ENCODE measurements at regions not wholly inside any gene's neighbourhood (a gene's known extent, or its start where the extent isn't known, plus 50 kb on each side); places are given as distances from the start of the nearest gene placed in this dataset.

- POLR2A ChIA-PET (ENCODE audit: low non-redundant PET): no interaction called here
- Histone ChIP-seq H3K4me3 (ENCODE audit: low read depth, low read length, poor library complexity, severe bottlenecking) (no peak overlapping the region), H3K27ac (ENCODE audit: low read depth, low read length, poor library complexity, severe bottlenecking) (no peak overlapping the region), H3K4me1 (ENCODE audit: insufficient read depth, low read length, poor library complexity, severe bottlenecking) (no peaks in the 10 kb centered on the region), H3K9me3 (ENCODE audit: low read depth, low read length, poor library complexity, severe bottlenecking) (no peaks in the 10 kb centered on the region), H3K36me3 (ENCODE audit: insufficient read depth, low read length, poor library complexity, severe bottlenecking) (no peaks in the 10 kb centered on the region), H3K27me3 (replicated peaks; ENCODE audit: insufficient read depth, low read depth, low read length, poor library complexity) (peaks cover 71% of the 10 kb centered on the region)
- no peak for DNase-seq (ENCODE audit: low spot score)
- CTCF ChIA-PET: no interaction called here
- BruUV-seq (replicated peaks): no TSS peak
- intact Hi-C loops (cut with micrococcal nuclease; ENCODE audit: unreplicated experiment): loop anchor here (10.0 kb wide), 1 partner anchor 1487 kb away; no protein-coding TSS in a partner anchor
- TF ChIP-seq EZH2 (IDR thresholded peaks at IDR 0.05; ENCODE audit: borderline replicate concordance, low read depth, low read length, poor library complexity, severe bottlenecking) (no peak), CTCF (conservative IDR thresholded peaks at IDR 0.05; ENCODE audit: low read depth, low read length) (no peak)
Measured at GRCh38 chr11:27847496-27847895, 147.2 kb upstream of the BDNF start.

GRCh38 chr11:27842290-27842689, 142.0 kb upstream of the BDNF start:
- H3K27ac ChIP-seq (ENCODE audit: low read depth, low read length, poor library complexity, severe bottlenecking): no peak overlapping the region
- intact Hi-C loops (cut with micrococcal nuclease; ENCODE audit: unreplicated experiment): loop anchor here (5.0 to 10.0 kb wide), 2 partner anchors 855 to 1493 kb away; no protein-coding TSS in a partner anchor
- peaks cover 74% of the 10 kb centered on the region for H3K27me3 ChIP-seq (replicated peaks; ENCODE audit: insufficient read depth, low read depth, low read length, poor library complexity)
- no peak for DNase-seq (ENCODE audit: low spot score)
- no TSS peak for BruUV-seq (replicated peaks)
- ChIA-PET CTCF (no interaction called here), POLR2A (ENCODE audit: low non-redundant PET) (no interaction called here)
- H3K4me1 ChIP-seq (ENCODE audit: insufficient read depth, low read length, poor library complexity, severe bottlenecking): no peaks in the 10 kb centered on the region
- no peak overlapping the region for H3K4me3 ChIP-seq (ENCODE audit: low read depth, low read length, poor library complexity, severe bottlenecking)
- TF ChIP-seq EZH2 (IDR thresholded peaks at IDR 0.05; ENCODE audit: borderline replicate concordance, low read depth, low read length, poor library complexity, severe bottlenecking) (no peak), CTCF (conservative IDR thresholded peaks at IDR 0.05; ENCODE audit: low read depth, low read length) (no peak)
- H3K9me3 ChIP-seq (ENCODE audit: low read depth, low read length, poor library complexity, severe bottlenecking): no peaks in the 10 kb centered on the region
- H3K36me3 ChIP-seq (ENCODE audit: insufficient read depth, low read length, poor library complexity, severe bottlenecking): no peaks in the 10 kb centered on the region

- no peak for TF ChIP-seq CTCF (conservative IDR thresholded peaks at IDR 0.05; ENCODE audit: low read depth, low read length)
- no peak for TF ChIP-seq EZH2 (IDR thresholded peaks at IDR 0.05; ENCODE audit: borderline replicate concordance, low read depth, low read length, poor library complexity, severe bottlenecking)
- Histone ChIP-seq H3K4me1 (ENCODE audit: insufficient read depth, low read length, poor library complexity, severe bottlenecking) (no peaks in the 10 kb centered on the region), H3K36me3 (ENCODE audit: insufficient read depth, low read length, poor library complexity, severe bottlenecking) (no peaks in the 10 kb centered on the region), H3K4me3 (ENCODE audit: low read depth, low read length, poor library complexity, severe bottlenecking) (no peak overlapping the region), H3K9me3 (ENCODE audit: low read depth, low read length, poor library complexity, severe bottlenecking) (no peaks in the 10 kb centered on the region), H3K27ac (ENCODE audit: low read depth, low read length, poor library complexity, severe bottlenecking) (no peak overlapping the region), H3K27me3 (replicated peaks; ENCODE audit: insufficient read depth, low read depth, low read length, poor library complexity) (peaks cover 68% of the 10 kb centered on the region)
- ChIA-PET POLR2A (ENCODE audit: low non-redundant PET) (no interaction called here), CTCF (no interaction called here)
- intact Hi-C loops (cut with micrococcal nuclease; ENCODE audit: unreplicated experiment): loop anchor here (5.0 to 10.0 kb wide), 2 partner anchors 856 to 1494 kb away; no protein-coding TSS in a partner anchor
- no peak for DNase-seq (ENCODE audit: low spot score)
- no TSS peak for BruUV-seq (replicated peaks)
Measured at GRCh38 chr11:27841023-27841422, 140.8 kb upstream of the BDNF start.
